CD1c-positive myeloid dendritic cell (primary cell): ENCODE measurements at regions not wholly inside any gene's neighbourhood (a gene's known extent, or its start where the extent isn't known, plus 50 kb on each side); places are given as distances from the start of the nearest gene placed in this dataset.
"Not testable (repeated sequence)": the region's sequence is repeated elsewhere in the genome, so short reads cannot be mapped to it uniquely, and the experiment has no call there.

Experiments used
- DNase-seq: peaks from one replicate; pipeline ENCODE4 v3.0.0-alpha.2; 2016; ENCODE audit errors: extremely low spot score

GRCh38 chr6:112933947-112934346 is 586.8 kb downstream of the RFPL4B start:
- no peak for DNase-seq

DNA sequence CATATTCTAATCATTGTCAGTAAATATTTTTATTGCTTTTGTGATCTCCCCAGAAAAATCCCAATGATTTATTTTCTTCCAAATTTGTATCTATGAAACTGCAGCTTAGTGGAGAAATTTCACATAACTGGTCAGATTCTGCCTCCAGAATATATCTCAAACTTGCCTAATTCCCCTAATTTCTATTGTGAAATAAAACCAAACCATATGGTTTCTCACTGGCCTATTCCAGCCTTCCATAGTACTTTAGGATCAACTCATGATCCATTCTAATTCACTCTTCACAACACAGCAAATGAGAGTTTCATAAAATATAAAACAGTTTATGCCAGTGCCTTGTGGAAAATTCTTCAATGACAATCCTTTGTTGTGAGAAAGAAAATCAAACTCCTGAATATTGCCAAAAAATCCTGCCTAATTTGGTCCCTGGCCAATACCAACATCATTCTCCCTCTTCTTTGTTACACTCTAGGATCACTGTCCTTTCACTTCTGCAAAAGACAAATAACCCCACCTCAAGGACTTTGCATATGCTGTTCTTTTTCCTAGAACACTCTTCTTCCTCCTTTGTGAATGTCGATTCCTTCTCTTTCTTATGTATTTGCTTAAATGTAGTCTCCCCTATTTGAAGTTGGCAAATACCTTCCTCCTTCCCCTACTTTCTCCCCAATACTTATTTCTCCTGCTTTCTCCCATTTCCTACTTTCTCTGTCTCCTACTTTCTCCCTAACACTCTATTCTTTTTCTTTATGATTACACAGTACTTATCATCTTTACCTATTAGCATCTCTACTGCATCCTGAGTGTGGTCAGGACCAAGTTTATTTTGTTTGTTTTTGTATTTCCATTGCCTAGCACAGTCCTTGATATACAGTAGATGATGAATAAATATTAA is 587.5 kb downstream of the RFPL4B start:
- DNase-seq, result no peak

- DNase-seq, result no peak
Measured at GRCh38 chr6:112935402-112936078, 588.4 kb downstream of the RFPL4B start.

DNA sequence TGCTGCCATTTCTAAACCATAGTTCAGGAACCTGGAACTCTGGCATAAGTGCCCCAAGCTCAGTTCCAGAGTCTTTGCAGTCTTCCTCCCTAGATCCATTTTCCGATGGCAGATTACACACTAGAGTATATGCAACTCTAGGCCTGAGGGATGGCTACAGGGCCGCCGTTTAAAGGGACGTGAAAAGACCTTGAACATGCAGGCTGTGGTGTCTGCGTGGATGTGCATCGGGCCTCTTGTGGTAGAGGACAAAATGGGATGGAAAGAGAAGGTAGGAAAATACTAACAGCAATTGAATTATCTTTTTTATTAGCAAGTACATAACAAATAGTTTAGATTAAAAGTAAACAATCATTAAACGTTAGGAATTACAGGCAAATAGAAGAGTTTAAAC is 588.9 kb downstream of the RFPL4B start:
- DNase-seq, result no peak

DNA sequence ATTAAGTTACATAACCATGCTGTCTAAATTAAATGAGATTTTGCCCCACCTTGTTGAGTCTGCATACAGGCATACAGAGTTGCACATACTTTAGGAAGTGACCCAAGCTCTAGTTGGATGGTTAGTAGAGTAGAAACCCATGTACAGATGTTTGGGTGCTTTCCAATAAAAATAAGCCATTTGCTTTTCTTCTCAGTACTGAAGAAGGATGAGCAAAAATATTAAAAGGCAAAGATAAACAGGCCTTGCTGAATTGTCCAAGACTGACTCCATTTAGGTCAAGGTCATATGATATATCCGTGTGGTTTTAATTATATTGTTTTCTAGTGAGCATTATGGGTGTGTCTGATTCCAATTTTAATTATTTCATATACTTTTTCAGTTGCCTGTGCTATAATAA is 589.4 kb downstream of the RFPL4B start:
- DNase-seq, result no peak

GRCh38 chr6:112937690-112938089 is 590.6 kb downstream of the RFPL4B start:
- not testable (repeated sequence) for DNase-seq

GRCh38 chr6:112938650-112939049 is 591.5 kb downstream of the RFPL4B start:
- no peak for DNase-seq

GRCh38 chr6:112939563-112939962 is 592.4 kb downstream of the RFPL4B start:
- no peak for DNase-seq

- DNase-seq, result no peak
Measured at GRCh38 chr6:112941613-112942012, 594.5 kb downstream of the RFPL4B start.

DNA sequence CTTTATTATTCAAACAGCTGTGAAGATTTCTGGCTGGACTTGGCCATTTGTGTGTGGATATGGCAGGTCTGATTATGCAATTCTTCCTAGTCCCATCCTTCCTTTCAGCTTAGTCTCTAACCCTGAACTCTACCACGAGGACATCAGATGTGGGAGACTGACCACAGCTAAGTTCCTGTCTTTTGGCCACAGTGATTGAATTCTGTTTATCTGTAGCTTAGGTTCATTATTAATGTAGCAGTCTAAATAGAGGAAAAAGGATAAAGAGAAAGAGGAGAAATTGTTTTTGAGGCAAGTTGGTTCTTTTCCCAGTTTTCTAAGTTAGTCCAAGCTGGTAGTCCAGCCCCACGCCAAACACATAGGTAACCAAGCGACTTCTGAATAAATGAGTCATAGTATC is 598.9 kb downstream of the RFPL4B start:
- no peak for DNase-seq

- DNase-seq, result no peak
Measured at GRCh38 chr6:112947507-112947906, 600.4 kb downstream of the RFPL4B start.

DNA sequence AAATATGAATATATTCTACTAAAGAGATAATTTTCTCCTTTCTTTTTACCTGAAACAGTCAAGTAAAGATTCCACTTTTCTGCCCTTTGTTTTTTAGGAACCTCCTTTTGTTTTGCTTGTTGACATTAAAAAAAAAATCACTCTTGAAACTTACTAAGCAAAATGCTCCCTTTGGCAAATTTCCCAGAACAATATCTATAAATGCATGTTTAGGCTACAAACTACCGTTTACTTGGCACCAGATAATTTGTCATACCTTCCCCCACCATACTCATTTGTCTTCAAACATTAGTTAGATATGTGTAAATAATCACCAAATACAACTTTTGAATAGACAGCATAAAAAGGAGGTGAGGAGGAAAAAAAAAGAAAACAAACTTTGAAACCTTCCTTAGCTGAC is 604.7 kb downstream of the RFPL4B start:
- no peak for DNase-seq

GRCh38 chr6:112955743-112956142 is 608.6 kb downstream of the RFPL4B start:
- DNase-seq, result not testable (repeated sequence)

DNA sequence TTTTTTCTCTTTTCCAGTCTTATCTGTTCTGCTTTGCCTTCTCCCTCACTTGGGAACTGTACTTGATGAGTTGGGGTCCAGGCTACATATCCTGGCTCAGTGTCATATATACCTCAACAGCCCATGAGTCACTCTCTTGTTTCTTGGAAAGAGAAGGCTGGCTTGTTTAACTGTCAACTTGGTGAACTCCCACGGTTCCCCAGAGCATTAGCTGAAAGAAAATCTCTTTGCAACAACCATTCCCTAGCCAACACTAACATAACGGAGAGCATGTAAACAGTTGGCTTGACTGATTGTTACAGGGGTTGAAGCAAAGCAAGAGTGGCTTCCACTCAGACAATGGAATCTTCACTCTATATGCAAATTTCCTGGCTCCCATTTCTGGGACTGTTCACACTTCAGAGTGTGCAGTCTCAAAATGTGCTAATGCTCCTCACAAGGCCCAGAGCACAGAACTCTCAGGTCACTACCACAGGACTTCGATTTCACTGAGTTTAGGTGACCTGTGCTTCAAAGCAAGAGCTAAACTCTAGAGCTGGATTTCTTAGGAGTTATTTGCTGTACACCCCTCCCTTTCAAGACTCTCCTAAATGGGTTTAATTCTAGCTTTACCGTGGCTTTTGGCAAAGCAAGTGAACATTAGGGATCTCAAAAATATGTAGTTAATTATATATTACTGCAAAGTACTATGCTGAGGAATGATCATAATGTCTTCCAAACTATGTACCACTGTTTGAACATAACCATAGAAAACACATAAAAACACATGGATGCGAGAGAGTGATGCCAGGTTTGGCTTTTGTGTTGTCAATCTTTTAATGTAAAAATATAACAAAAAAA is 609.8 kb downstream of the RFPL4B start:
- no peak for DNase-seq

- DNase-seq, result no peak
Measured at GRCh38 chr6:112957536-112957916, 610.4 kb downstream of the RFPL4B start.

DNA sequence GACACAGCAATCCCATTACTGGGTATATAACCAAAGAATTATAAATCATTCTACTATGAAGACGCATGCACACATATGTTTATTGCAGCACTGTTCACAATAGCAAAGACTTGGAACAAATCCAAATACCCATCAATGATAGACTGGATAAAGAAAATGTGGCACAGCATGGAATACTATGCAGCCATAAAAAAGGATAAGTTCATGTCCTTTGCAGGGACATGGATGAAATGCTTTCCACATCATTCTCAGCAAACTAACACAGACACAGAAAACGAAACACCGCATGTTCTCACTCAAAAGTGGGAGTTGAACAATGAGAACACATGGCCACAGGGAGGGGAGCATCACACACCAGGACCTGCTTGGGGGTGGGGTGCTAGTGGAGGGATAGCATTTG is 613.0 kb downstream of the RFPL4B start:
- not testable (repeated sequence) for DNase-seq

- no peak for DNase-seq
Measured at GRCh38 chr6:112967974-112968373, 620.8 kb downstream of the RFPL4B start.

DNA sequence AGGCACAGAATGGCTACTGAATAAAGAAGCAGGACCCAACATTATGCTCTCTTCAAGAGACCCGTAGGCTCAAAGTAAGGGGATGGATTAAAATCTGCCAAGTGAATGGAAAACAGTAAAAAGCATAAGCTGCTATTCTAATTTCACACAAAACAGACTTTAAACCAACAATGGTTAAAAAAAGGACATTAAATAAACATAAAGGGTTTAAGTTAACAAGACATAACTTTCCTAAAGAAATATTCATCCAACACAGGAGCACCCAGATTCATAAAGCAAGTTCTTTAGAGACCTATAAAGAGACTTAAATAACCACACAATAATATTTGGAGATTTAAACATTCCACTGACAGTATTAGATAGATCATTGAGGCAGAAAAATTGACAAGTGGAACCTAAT is 624.5 kb downstream of the RFPL4B start:
- no peak for DNase-seq

DNA sequence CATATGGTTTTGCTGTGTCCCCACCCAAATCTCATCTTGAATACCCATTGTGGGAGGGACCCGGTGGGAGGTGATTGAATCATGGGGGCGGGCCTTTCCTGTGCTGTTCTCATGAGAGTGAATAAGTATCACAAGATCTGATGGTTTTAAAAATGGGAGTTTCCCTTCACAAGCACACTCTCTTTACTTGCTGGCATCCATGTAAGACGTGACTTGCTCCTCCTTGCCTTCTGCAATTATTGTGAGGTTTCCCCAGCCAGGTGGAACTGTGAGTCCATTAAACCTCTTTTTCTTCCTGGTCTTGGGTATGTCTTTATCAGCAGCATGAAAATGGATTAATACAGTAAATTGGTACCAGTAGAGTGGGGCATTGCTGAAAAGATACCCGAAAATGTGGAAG is 627.8 kb downstream of the RFPL4B start:
- not testable (repeated sequence) for DNase-seq

GRCh38 chr6:112976579-112976978 is 629.4 kb downstream of the RFPL4B start:
- not testable (repeated sequence) for DNase-seq

GRCh38 chr6:112979830-112980229 is 632.7 kb downstream of the RFPL4B start:
- DNase-seq, result no peak

DNA sequence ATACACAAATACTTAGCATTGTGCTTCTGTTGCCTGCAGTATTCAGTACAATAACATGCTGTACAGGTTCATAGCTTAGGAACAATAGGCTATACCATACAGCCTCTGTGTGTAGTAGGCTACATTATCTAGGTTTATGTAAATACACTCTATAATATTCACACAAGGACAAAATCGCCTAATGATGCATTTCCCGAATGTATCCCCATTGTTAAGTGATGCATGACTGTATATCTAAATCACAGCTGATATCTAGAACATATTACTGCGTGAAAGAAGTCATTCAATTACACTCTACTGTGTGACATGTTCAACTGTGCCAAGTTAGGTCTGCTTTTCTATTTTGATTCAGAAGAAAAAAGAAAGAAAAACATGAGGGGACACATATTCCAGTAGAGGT is 633.5 kb downstream of the RFPL4B start:
- no peak for DNase-seq
